ENCODE measurements at regions not wholly inside any gene's neighbourhood (a gene's known extent, or its start where the extent isn't known, plus 50 kb on each side); places are given as distances from the start of the nearest gene placed in this dataset.

GRCh38 chr2:145731467-145731866 lies 1211.5 kb upstream of the ZEB2 start:
- H2AFZ ChIP-seq (ENCODE audit: low read length) = no peak overlapping the region
- H3K27me3 Mint-ChIP-seq (ENCODE audit: low read depth) = no peaks in the 10 kb centered on the region
- no peaks in the 10 kb centered on the region for H3K36me3 Mint-ChIP-seq (ENCODE audit: insufficient read depth in 1 of 3, low read depth in 3 of 3)

More at GRCh38 chr2:145731467-145731866, 1211.5 kb upstream of the ZEB2 start:
- Histone ChIP-seq H3K79me1 (ENCODE audit: insufficient read depth, low read depth, low read length, poor library complexity, severe bottlenecking) (no peaks in the 10 kb centered on the region), H4K91ac (ENCODE audit: insufficient read length, low read depth, low read length) (no peak overlapping the region), H2BK20ac (ENCODE audit: low read depth, low read length, poor library complexity, severe bottlenecking) (no peak overlapping the region), H2BK15ac (ENCODE audit: low read depth, low read length) (no peak overlapping the region), H3K23ac (ENCODE audit: insufficient read length, low read depth, low read length) (no peak overlapping the region), H3K14ac (ENCODE audit: insufficient read depth, low read length) (no peak overlapping the region), H3K9me3 (ENCODE audit: control insufficient read depth, low read depth, low read length) (no peaks in the 10 kb centered on the region), H3K27ac (ENCODE audit: insufficient read length, low read depth, low read length) (no peak overlapping the region), H3K18ac (ENCODE audit: insufficient read length, low read depth, low read length) (no peak overlapping the region), H3K4ac (ENCODE audit: low read depth, low read length) (no peak overlapping the region), H3K4me2 (ENCODE audit: insufficient read depth, insufficient read length, low read length) (no peak overlapping the region), H3K23me2 (ENCODE audit: insufficient read length, low read depth, low read length, poor library complexity, severe bottlenecking) (no peaks in the 10 kb centered on the region), H4K5ac (ENCODE audit: insufficient read length, low read depth, low read length) (no peak overlapping the region), H3K9ac (ENCODE audit: extremely low read depth, insufficient read length, low read length) (no peak overlapping the region), H2BK5ac (ENCODE audit: insufficient read length, low read length) (no peak overlapping the region), H2AK5ac (ENCODE audit: insufficient read length, low read length) (no peak overlapping the region), H2BK12ac (ENCODE audit: insufficient read length, low read depth, low read length) (no peak overlapping the region), H3K4me1 (ENCODE audit: insufficient read depth, low read length) (no peaks in the 10 kb centered on the region), H3K79me2 (ENCODE audit: insufficient read depth, low read length) (no peaks in the 10 kb centered on the region), H3K56ac (ENCODE audit: insufficient read length, low read depth, low read length) (no peak overlapping the region), H4K20me1 (ENCODE audit: control insufficient read depth, insufficient read depth, insufficient read length) (no peaks in the 10 kb centered on the region), H3T11ph (ENCODE audit: low read length) (no peak overlapping the region), H4K8ac (replicated peaks; ENCODE audit: insufficient read length, low read depth, low read length) (no peak overlapping the region), H3K27me3 (ENCODE audit: insufficient read depth, low read length) (no peaks in the 10 kb centered on the region), H2BK120ac (ENCODE audit: low read depth, low read length, poor library complexity, severe bottlenecking) (no peak overlapping the region)
- no peak for TF ChIP-seq CTCF (conservative IDR thresholded peaks at IDR 0.05)
- no peaks in the 10 kb centered on the region for H3K9me3 Mint-ChIP-seq
- H3K4me1 Mint-ChIP-seq = no peaks in the 10 kb centered on the region
- H3K27ac Mint-ChIP-seq = no peak overlapping the region
- WGBS (ENCODE audit: extremely low coverage, insufficient read length, low lambda C conversion rate) = no CpG with 5 or more reads among the region's 4 CpGs
- no peak overlapping the region for H3K4me3 Mint-ChIP-seq
- no peak for DNase-seq
